ENCODE measurements at regions not wholly inside any gene's neighbourhood (a gene's known extent, or its start where the extent isn't known, plus 50 kb on each side); places are given as distances from the start of the nearest gene placed in this dataset.

- Histone ChIP-seq H3K79me2 (ENCODE audit: low read length) (no peaks in the 10 kb centered on the region), H4K20me1 (ENCODE audit: insufficient read depth, low read length) (no peaks in the 10 kb centered on the region), H3K9ac (ENCODE audit: low read length) (no peak overlapping the region), H3K9me3 (replicated peaks; ENCODE audit: insufficient read depth, low read length) (no peaks in the 10 kb centered on the region), H3K27me3 (replicated peaks; ENCODE audit: insufficient read depth, low read length) (no peaks in the 10 kb centered on the region), H3K4me2 (ENCODE audit: low read depth, low read length) (no peak overlapping the region), H3F3A (ENCODE audit: insufficient read depth, low read length) (no peaks in the 10 kb centered on the region), H3K4me1 (ENCODE audit: low read length) (peaks cover 12% of the 10 kb centered on the region), H3K9me2 (replicated peaks; ENCODE audit: insufficient read depth, low read length) (no peaks in the 10 kb centered on the region), H3K36me3 (replicated peaks; ENCODE audit: insufficient read depth, low read length) (no peaks in the 10 kb centered on the region), H3K27ac (ENCODE audit: low read length) (no peak overlapping the region), H2AFZ (ENCODE audit: low read length) (no peak overlapping the region), H3K4me3 (ENCODE audit: low read length) (no peak overlapping the region)
- DNase-seq = no peak
- TF ChIP-seq EZH2 (optimal IDR thresholded peaks at IDR 0.05; ENCODE audit: low read depth, low read length) (no peak), EZH2phosphoT487 (IDR thresholded peaks at IDR 0.05; ENCODE audit: low read length) (no peak)
- TF ChIP-seq, protein P1, sequence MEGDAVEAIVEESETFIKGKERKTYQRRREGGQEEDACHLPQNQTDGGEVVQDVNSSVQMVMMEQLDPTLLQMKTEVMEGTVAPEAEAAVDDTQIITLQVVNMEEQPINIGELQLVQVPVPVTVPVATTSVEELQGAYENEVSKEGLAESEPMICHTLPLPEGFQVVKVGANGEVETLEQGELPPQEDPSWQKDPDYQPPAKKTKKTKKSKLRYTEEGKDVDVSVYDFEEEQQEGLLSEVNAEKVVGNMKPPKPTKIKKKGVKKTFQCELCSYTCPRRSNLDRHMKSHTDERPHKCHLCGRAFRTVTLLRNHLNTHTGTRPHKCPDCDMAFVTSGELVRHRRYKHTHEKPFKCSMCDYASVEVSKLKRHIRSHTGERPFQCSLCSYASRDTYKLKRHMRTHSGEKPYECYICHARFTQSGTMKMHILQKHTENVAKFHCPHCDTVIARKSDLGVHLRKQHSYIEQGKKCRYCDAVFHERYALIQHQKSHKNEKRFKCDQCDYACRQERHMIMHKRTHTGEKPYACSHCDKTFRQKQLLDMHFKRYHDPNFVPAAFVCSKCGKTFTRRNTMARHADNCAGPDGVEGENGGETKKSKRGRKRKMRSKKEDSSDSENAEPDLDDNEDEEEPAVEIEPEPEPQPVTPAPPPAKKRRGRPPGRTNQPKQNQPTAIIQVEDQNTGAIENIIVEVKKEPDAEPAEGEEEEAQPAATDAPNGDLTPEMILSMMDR (IDR thresholded peaks at IDR 0.05; ENCODE audit: low read length) = no peak
Measured at GRCh38 chr2:47269316-47270232, 93.3 kb upstream of the CALM2 start.

GRCh38 chr2:47267711-47268086, 91.4 kb upstream of the CALM2 start:
- Histone ChIP-seq H3K4me2 (ENCODE audit: low read depth, low read length) (no peak overlapping the region), H3K4me1 (ENCODE audit: low read length) (peaks cover 6% of the 10 kb centered on the region), H2AFZ (ENCODE audit: low read length) (no peak overlapping the region), H3K27me3 (replicated peaks; ENCODE audit: insufficient read depth, low read length) (no peaks in the 10 kb centered on the region), H3K4me3 (ENCODE audit: low read length) (no peak overlapping the region), H3K79me2 (ENCODE audit: low read length) (no peaks in the 10 kb centered on the region), H4K20me1 (ENCODE audit: insufficient read depth, low read length) (no peaks in the 10 kb centered on the region), H3F3A (ENCODE audit: insufficient read depth, low read length) (no peaks in the 10 kb centered on the region), H3K9me3 (replicated peaks; ENCODE audit: insufficient read depth, low read length) (no peaks in the 10 kb centered on the region), H3K36me3 (replicated peaks; ENCODE audit: insufficient read depth, low read length) (no peaks in the 10 kb centered on the region), H3K9ac (ENCODE audit: low read length) (no peak overlapping the region), H3K9me2 (replicated peaks; ENCODE audit: insufficient read depth, low read length) (no peaks in the 10 kb centered on the region), H3K27ac (ENCODE audit: low read length) (no peak overlapping the region)
- TF ChIP-seq, protein P1 (IDR thresholded peaks at IDR 0.05; ENCODE audit: low read length) = no peak
- TF ChIP-seq EZH2 (optimal IDR thresholded peaks at IDR 0.05; ENCODE audit: low read depth, low read length) (no peak), EZH2phosphoT487 (IDR thresholded peaks at IDR 0.05; ENCODE audit: low read length) (no peak)
- DNase-seq = no peak

DNA sequence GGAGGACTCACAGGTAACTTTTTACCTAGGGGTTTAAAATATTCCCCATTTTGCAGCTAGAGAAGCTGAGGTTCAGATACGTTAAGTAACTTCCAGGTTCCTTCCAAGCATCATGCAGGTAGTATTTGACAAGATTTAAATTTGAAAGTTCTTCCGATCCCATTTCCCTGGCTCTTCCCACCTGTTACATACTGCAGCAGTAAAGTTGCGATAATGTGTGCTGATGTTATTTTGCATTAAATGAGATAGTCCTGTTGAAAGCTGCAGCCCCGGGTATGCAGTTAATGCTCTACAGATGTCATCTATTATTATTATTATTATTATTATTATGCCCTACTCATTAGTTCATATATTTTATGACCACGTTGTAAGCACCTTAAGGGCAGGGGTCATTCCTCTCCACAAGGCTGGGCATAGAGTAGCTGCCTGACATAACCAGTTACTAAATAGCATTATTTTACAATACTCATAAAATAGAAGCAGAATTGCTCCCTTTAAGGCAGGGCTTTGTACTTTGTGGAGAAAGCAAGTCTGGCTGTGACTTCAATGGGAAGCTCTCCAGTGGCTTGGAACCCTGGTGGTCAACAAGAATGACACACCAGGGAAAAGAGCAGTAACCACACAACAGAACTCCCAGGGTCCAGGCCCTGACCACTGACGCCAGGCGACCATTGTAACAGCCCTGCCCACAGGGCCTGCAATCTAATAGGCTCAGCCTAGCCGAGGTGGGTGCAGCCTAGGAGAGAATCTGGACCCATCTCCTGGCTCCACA, 90.8 kb upstream of the CALM2 start:
- no peak overlapping the region for H3K9ac ChIP-seq (ENCODE audit: low read length)
- no peak for DNase-seq
- TF ChIP-seq EZH2phosphoT487 (IDR thresholded peaks at IDR 0.05; ENCODE audit: low read length) (no peak), EZH2 (optimal IDR thresholded peaks at IDR 0.05; ENCODE audit: low read depth, low read length) (no peak)
- TF ChIP-seq, protein P1 (IDR thresholded peaks at IDR 0.05; ENCODE audit: low read length) = no peak

More for the DNA sequence above, 90.8 kb upstream of the CALM2 start:
- Histone ChIP-seq H3K79me2 (ENCODE audit: low read length) (no peaks in the 10 kb centered on the region), H3K36me3 (replicated peaks; ENCODE audit: insufficient read depth, low read length) (no peaks in the 10 kb centered on the region), H3K4me3 (ENCODE audit: low read length) (no peak overlapping the region), H3K9me3 (replicated peaks; ENCODE audit: insufficient read depth, low read length) (no peaks in the 10 kb centered on the region), H3K9me2 (replicated peaks; ENCODE audit: insufficient read depth, low read length) (no peaks in the 10 kb centered on the region), H3F3A (ENCODE audit: insufficient read depth, low read length) (no peaks in the 10 kb centered on the region), H3K27me3 (replicated peaks; ENCODE audit: insufficient read depth, low read length) (no peaks in the 10 kb centered on the region), H3K27ac (ENCODE audit: low read length) (no peak overlapping the region), H3K4me2 (ENCODE audit: low read depth, low read length) (no peak overlapping the region), H4K20me1 (ENCODE audit: insufficient read depth, low read length) (no peaks in the 10 kb centered on the region), H3K4me1 (ENCODE audit: low read length) (peaks cover 4% of the 10 kb centered on the region; the same call in 1 of the 2 replicates), H2AFZ (ENCODE audit: low read length) (no peak overlapping the region)
